Liver (tissue), 3 donors: ENCODE measurements at regions not wholly inside any gene's neighbourhood (a gene's known extent, or its start where the extent isn't known, plus 50 kb on each side); places are given as distances from the start of the nearest gene placed in this dataset.

Experiments
- CTCF ChIP-seq: fragments of 150-350 bp; IDR thresholded peaks from 2 replicates; pipeline ENCODE4 v1.5.1; 2017; ENCODE audit warnings: improper control_type of control experiment, low read depth, low read length; ENCODE audit not compliant: missing input control
- EGR1 ChIP-seq, 2 donors: IDR thresholded peaks; 2 replicates each; pipeline ENCODE4 v1.6.1; 2016 to 2018; ENCODE audit warnings: antibody characterized with exemption in 2 of 2, low read depth in 2 of 2
- FOXA1 ChIP-seq: IDR thresholded peaks from 2 replicates; pipeline ENCODE4 v1.6.1; 2016; ENCODE audit warnings: antibody characterized with exemption
- MAX ChIP-seq: IDR thresholded peaks from 2 replicates; pipeline ENCODE4 v1.6.1; 2016; ENCODE audit warnings: antibody characterized with exemption
- SP1 ChIP-seq: IDR thresholded peaks from 2 replicates; pipeline ENCODE4 v1.6.1; 2018; ENCODE audit warnings: antibody characterized with exemption, mild to moderate bottlenecking
- TAF1 ChIP-seq: conservative IDR thresholded peaks from 2 replicates; pipeline ENCODE4 v1.6.1; 2016; ENCODE audit warnings: antibody characterized with exemption, mild to moderate bottlenecking
- ZBTB33 ChIP-seq: IDR thresholded peaks from 2 replicates; pipeline ENCODE4 v1.6.1; 2016; ENCODE audit warnings: antibody characterized with exemption
- donor health status: healthy.
- donor health status: healthy.

- TF ChIP-seq CTCF (no peak), EGR1 (IDR thresholded peaks at IDR 0.05; ENCODE audit: low read depth in 2 of 2) (no peak), MAX (no peak), FOXA1 (no peak), ZBTB33 (no peak), SP1 (no peak), TAF1 (no peak)
These were observed 719.0 kb upstream of the ZNF385D start for GRCh38 chr3:22469995-22470394.
